IPS-15b (cell line): ENCODE measurements at regions not wholly inside any gene's neighbourhood (a gene's known extent, or its start where the extent isn't known, plus 50 kb on each side); places are given as distances from the start of the nearest gene placed in this dataset.
"Not testable (repeated sequence)": the region's sequence is repeated elsewhere in the genome, so short reads cannot be mapped to it uniquely, and the experiment has no call there.

Experiments
- H3K27me3 ChIP-seq: one replicate; pipeline ENCODE4 v1.6.1; 2013; ENCODE audit warnings: low read length; ENCODE audit not compliant: control insufficient read depth, insufficient read depth
- H3K36me3 ChIP-seq: one replicate; pipeline ENCODE4 v1.6.1; 2013; ENCODE audit warnings: low read length; ENCODE audit not compliant: control insufficient read depth, insufficient read depth
- H3K4me1 ChIP-seq: one replicate; pipeline ENCODE4 v1.6.1; 2013; ENCODE audit warnings: mild to moderate bottlenecking, low read length; ENCODE audit not compliant: control insufficient read depth, insufficient read depth
- H3K4me3 ChIP-seq: one replicate; pipeline ENCODE4 v1.5.1; 2013; ENCODE audit warnings: low read depth, low read length
- H3K9ac ChIP-seq: one replicate; pipeline ENCODE4 v1.6.1; 2013; ENCODE audit warnings: low read depth, mild to moderate bottlenecking, low read length
- H3K9me3 ChIP-seq: one replicate; pipeline ENCODE4 v1.6.1; 2013; ENCODE audit warnings: mild to moderate bottlenecking, low read length; ENCODE audit not compliant: control insufficient read depth, insufficient read depth

DNA sequence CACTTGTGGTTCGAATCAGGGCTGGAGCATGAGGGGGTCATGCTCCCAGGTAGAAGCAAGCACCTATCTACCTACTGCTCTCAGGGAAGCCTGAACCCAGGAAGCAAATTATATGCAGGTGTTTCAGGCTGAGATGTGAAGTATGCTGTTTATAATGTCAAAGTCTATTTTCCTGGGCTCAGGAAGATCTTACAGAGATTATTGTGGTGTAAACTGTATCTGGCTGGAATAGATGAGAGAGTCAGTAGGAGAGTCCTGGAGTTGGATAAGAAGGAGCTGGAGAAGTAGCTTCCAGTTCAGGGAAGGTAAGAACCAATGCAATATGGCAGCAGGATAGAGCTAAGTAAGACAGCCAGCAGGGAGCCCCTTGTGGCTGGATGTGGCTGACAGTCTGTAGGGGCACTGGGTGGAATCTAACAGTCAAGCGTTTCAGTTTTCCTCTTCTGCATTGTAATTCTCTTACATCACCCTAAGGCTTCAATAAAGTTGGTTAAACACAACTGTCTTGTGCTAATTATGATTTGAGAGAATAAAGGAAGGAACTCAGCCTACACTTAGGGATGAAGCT is 105.9 kb upstream of the EEPD1 start:
- Histone ChIP-seq H3K4me3 (no peak overlapping the region), H3K9me3 (no peaks in the 10 kb centered on the region), H3K9ac (no peak overlapping the region), H3K36me3 (no peaks in the 10 kb centered on the region), H3K4me1 (no peaks in the 10 kb centered on the region), H3K27me3 (no peaks in the 10 kb centered on the region)

GRCh38 chr7:36048141-36048901 is 104.7 kb upstream of the EEPD1 start:
- Histone ChIP-seq H3K4me3 (no peak overlapping the region), H3K9ac (no peak overlapping the region), H3K36me3 (no peaks in the 10 kb centered on the region), H3K27me3 (no peaks in the 10 kb centered on the region), H3K4me1 (no peaks in the 10 kb centered on the region), H3K9me3 (no peaks in the 10 kb centered on the region)

GRCh38 chr7:36048902-36049240 is 104.2 kb upstream of the EEPD1 start:
- H3K36me3 ChIP-seq = no peaks in the 10 kb centered on the region
- no peak overlapping the region for H3K9ac ChIP-seq
- H3K27me3 ChIP-seq = no peaks in the 10 kb centered on the region
- no peak overlapping the region for H3K4me3 ChIP-seq
- no peaks in the 10 kb centered on the region for H3K4me1 ChIP-seq
- H3K9me3 ChIP-seq = no peaks in the 10 kb centered on the region

- H3K4me1 ChIP-seq = no peaks in the 10 kb centered on the region
- H3K27me3 ChIP-seq = no peaks in the 10 kb centered on the region
- no peak overlapping the region for H3K9ac ChIP-seq
- H3K9me3 ChIP-seq = no peaks in the 10 kb centered on the region
- no peak overlapping the region for H3K4me3 ChIP-seq
- H3K36me3 ChIP-seq = no peaks in the 10 kb centered on the region
Observed at GRCh38 chr7:36051501-36051900, 101.6 kb upstream of the EEPD1 start.

GRCh38 chr7:36053589-36053988 is 99.5 kb upstream of the EEPD1 start:
- Histone ChIP-seq H3K4me3 (no peak overlapping the region), H3K9ac (no peak overlapping the region)

GRCh38 chr7:36054637-36055036 is 98.4 kb upstream of the EEPD1 start:
- H3K27me3 ChIP-seq = no peaks in the 10 kb centered on the region
- no peaks in the 10 kb centered on the region for H3K9me3 ChIP-seq
- H3K36me3 ChIP-seq = no peaks in the 10 kb centered on the region
- no peak overlapping the region for H3K4me3 ChIP-seq
- H3K4me1 ChIP-seq = no peaks in the 10 kb centered on the region
- no peak overlapping the region for H3K9ac ChIP-seq

More at GRCh38 chr7:36053589-36053988, 99.5 kb upstream of the EEPD1 start:
- Histone ChIP-seq H3K9me3 (no peaks in the 10 kb centered on the region), H3K4me1 (no peaks in the 10 kb centered on the region), H3K36me3 (no peaks in the 10 kb centered on the region), H3K27me3 (no peaks in the 10 kb centered on the region)

GRCh38 chr7:36055207-36055606 is 97.8 kb upstream of the EEPD1 start:
- Histone ChIP-seq H3K9me3 (no peaks in the 10 kb centered on the region), H3K27me3 (no peaks in the 10 kb centered on the region), H3K4me3 (no peak overlapping the region), H3K4me1 (no peaks in the 10 kb centered on the region), H3K9ac (no peak overlapping the region), H3K36me3 (no peaks in the 10 kb centered on the region)

GRCh38 chr7:36057323-36057722 is 95.7 kb upstream of the EEPD1 start:
- Histone ChIP-seq H3K36me3 (no peaks in the 10 kb centered on the region), H3K9me3 (no peaks in the 10 kb centered on the region), H3K27me3 (no peaks in the 10 kb centered on the region), H3K4me3 (no peak overlapping the region), H3K9ac (no peak overlapping the region), H3K4me1 (no peaks in the 10 kb centered on the region)

- H3K9ac ChIP-seq = no peak overlapping the region
- no peaks in the 10 kb centered on the region for H3K9me3 ChIP-seq
- no peaks in the 10 kb centered on the region for H3K4me1 ChIP-seq
Observed at GRCh38 chr7:36058020-36058592, 94.9 kb upstream of the EEPD1 start.

GRCh38 chr7:36060388-36060787 is 92.7 kb upstream of the EEPD1 start:
- H3K9ac ChIP-seq, H3K27me3 ChIP-seq, H3K4me3 ChIP-seq, H3K4me1 ChIP-seq, H3K36me3 ChIP-seq, H3K9me3 ChIP-seq: not testable (repeated sequence)

More at GRCh38 chr7:36058020-36058592, 94.9 kb upstream of the EEPD1 start:
- Histone ChIP-seq H3K4me3 (no peak overlapping the region), H3K27me3 (no peaks in the 10 kb centered on the region), H3K36me3 (no peaks in the 10 kb centered on the region)

GRCh38 chr7:36062154-36062815 is 90.8 kb upstream of the EEPD1 start:
- H3K4me1 ChIP-seq = no peaks in the 10 kb centered on the region
- no peaks in the 10 kb centered on the region for H3K9me3 ChIP-seq
- no peaks in the 10 kb centered on the region for H3K36me3 ChIP-seq
- H3K27me3 ChIP-seq = no peaks in the 10 kb centered on the region
- no peak overlapping the region for H3K4me3 ChIP-seq
- H3K9ac ChIP-seq = no peak overlapping the region

- Histone ChIP-seq H3K4me1 (no peaks in the 10 kb centered on the region), H3K27me3 (no peaks in the 10 kb centered on the region), H3K4me3 (no peak overlapping the region), H3K36me3 (no peaks in the 10 kb centered on the region), H3K9me3 (no peaks in the 10 kb centered on the region), H3K9ac (no peak overlapping the region)
Observed at GRCh38 chr7:36064676-36065075, 88.4 kb upstream of the EEPD1 start.
